ENCODE measurements at regions not wholly inside any gene's neighbourhood (a gene's known extent, or its start where the extent isn't known, plus 50 kb on each side); places are given as distances from the start of the nearest gene placed in this dataset.
A peak's percentile ranks its signal among the peaks of the same experiment; 100 is the strongest.

GRCh38 chr14:101505236-101505970, 55.9 kb upstream of the DIO3 start:
- Histone ChIP-seq H3K27me3 (ENCODE audit: low read depth) (peaks cover 7% of the 10 kb centered on the region), H3K36me3 (no peaks in the 10 kb centered on the region), H3K4me3 (no peak overlapping the region), H3K27ac (no peak overlapping the region), H3K4me1 (no peaks in the 10 kb centered on the region), H3K9me3 (peaks cover 3% of the 10 kb centered on the region)
- no peak for TF ChIP-seq CTCF (IDR thresholded peaks at IDR 0.05)
- DNase-seq (peak; percentile 41), ATAC-seq (no peak)
- intact Hi-C loops (cut with DNase I) = no loop called here

- DNase-seq (peak; percentile 30), ATAC-seq (no peak)
- Histone ChIP-seq H3K27me3 (ENCODE audit: low read depth) (peaks cover 7% of the 10 kb centered on the region), H3K9me3 (peaks cover 3% of the 10 kb centered on the region), H3K4me3 (no peak overlapping the region), H3K27ac (no peak overlapping the region), H3K36me3 (no peaks in the 10 kb centered on the region), H3K4me1 (no peaks in the 10 kb centered on the region)
- no peak for TF ChIP-seq CTCF (IDR thresholded peaks at IDR 0.05)
- intact Hi-C loops (cut with DNase I) = no loop called here
Observed at GRCh38 chr14:101506211-101506925, 54.9 kb upstream of the DIO3 start.

- no peak for TF ChIP-seq CTCF (IDR thresholded peaks at IDR 0.05)
- Histone ChIP-seq H3K27ac (no peak overlapping the region), H3K9me3 (peaks cover 3% of the 10 kb centered on the region), H3K36me3 (no peaks in the 10 kb centered on the region), H3K4me3 (no peak overlapping the region), H3K27me3 (ENCODE audit: low read depth) (no peaks in the 10 kb centered on the region), H3K4me1 (no peaks in the 10 kb centered on the region)
- ATAC-seq (no peak), DNase-seq (peak; percentile 31)
- intact Hi-C loops (cut with DNase I) = no loop called here
Observed at GRCh38 chr14:101506926-101507835, 54.1 kb upstream of the DIO3 start.

GRCh38 chr14:101507836-101508150, 53.5 kb upstream of the DIO3 start:
- Histone ChIP-seq H3K4me1 (no peaks in the 10 kb centered on the region), H3K36me3 (no peaks in the 10 kb centered on the region), H3K9me3 (peaks cover 3% of the 10 kb centered on the region), H3K27ac (no peak overlapping the region), H3K27me3 (ENCODE audit: low read depth) (no peaks in the 10 kb centered on the region), H3K4me3 (no peak overlapping the region)
- TF ChIP-seq CTCF (IDR thresholded peaks at IDR 0.05) = no peak
- intact Hi-C loops (cut with DNase I) = no loop called here
- ATAC-seq (no peak), DNase-seq (peak; percentile 28)

GRCh38 chr14:101508196-101508947, 52.9 kb upstream of the DIO3 start:
- no peaks in the 10 kb centered on the region for H3K36me3 ChIP-seq
- DNase-seq = peak; percentile 14
- no peaks in the 10 kb centered on the region for H3K27me3 ChIP-seq (ENCODE audit: low read depth)
- H3K27ac ChIP-seq = no peak overlapping the region
- H3K4me3 ChIP-seq = no peak overlapping the region
- no peaks in the 10 kb centered on the region for H3K4me1 ChIP-seq
- intact Hi-C loops (cut with DNase I) = no loop called here
- H3K9me3 ChIP-seq = peaks cover 2% of the 10 kb centered on the region
- no peak for ATAC-seq
- TF ChIP-seq CTCF (IDR thresholded peaks at IDR 0.05) = no peak

All from lower lobe of right lung (tissue), 2 donors.